ENCODE measurements at regions not wholly inside any gene's neighbourhood (a gene's known extent, or its start where the extent isn't known, plus 50 kb on each side); places are given as distances from the start of the nearest gene placed in this dataset.

- DNase-seq (ENCODE audit: low spot score), result no peak
Measured at GRCh38 chr5:11998397-11998796, 94.2 kb upstream of the CTNND2 start.

- DNase-seq (ENCODE audit: low spot score), result no peak
Measured at GRCh38 chr5:11997942-11998341, 93.7 kb upstream of the CTNND2 start.

GRCh38 chr5:11992518-11992917 lies 88.3 kb upstream of the CTNND2 start:
- no peak for DNase-seq (ENCODE audit: low spot score)

GRCh38 chr5:11985993-11986392 lies 81.7 kb upstream of the CTNND2 start:
- no peak for DNase-seq (ENCODE audit: low spot score)

- DNase-seq (ENCODE audit: low spot score), result no peak
Measured at GRCh38 chr5:11984196-11984595, 80.0 kb upstream of the CTNND2 start.

GRCh38 chr5:11981986-11982385 lies 77.7 kb upstream of the CTNND2 start:
- no peak for DNase-seq (ENCODE audit: low spot score)

- DNase-seq (ENCODE audit: low spot score), result no peak
Measured at GRCh38 chr5:11977904-11978303, 73.7 kb upstream of the CTNND2 start.

- DNase-seq (ENCODE audit: low spot score), result no peak
Measured at GRCh38 chr5:11973469-11973868, 69.2 kb upstream of the CTNND2 start.

GRCh38 chr5:11963227-11963626 lies 59.0 kb upstream of the CTNND2 start:
- no peak for DNase-seq (ENCODE audit: low spot score)

GRCh38 chr5:11962122-11962521 lies 57.9 kb upstream of the CTNND2 start:
- peak; percentile 42 for DNase-seq (ENCODE audit: low spot score)

GRCh38 chr5:11958321-11958720 lies 54.1 kb upstream of the CTNND2 start:
- DNase-seq (ENCODE audit: low spot score), result no peak

- no peak for DNase-seq (ENCODE audit: low spot score)
Measured at GRCh38 chr5:11955331-11955730, 51.1 kb upstream of the CTNND2 start.

All from HuH-7 (cell line).